Astrocyte (in vitro differentiated cells and primary cell): ENCODE measurements at regions not wholly inside any gene's neighbourhood (a gene's known extent, or its start where the extent isn't known, plus 50 kb on each side); places are given as distances from the start of the nearest gene placed in this dataset.

ENCODE experiments used
- CTCF ChIP-seq: IDR thresholded peaks from 2 replicates; pipeline ENCODE4 v1.5.1; 2011; ENCODE audit warnings: low read depth, mild to moderate bottlenecking, inconsistent platforms, low read length, moderate library complexity; ENCODE audit not compliant: insufficient read depth
- EZH2 ChIP-seq: IDR thresholded peaks from 2 replicates; pipeline ENCODE4 v1.6.1; 2012; ENCODE audit warnings: mild to moderate bottlenecking, low read length, inconsistent platforms; ENCODE audit not compliant: insufficient read depth

- TF ChIP-seq CTCF = no peak
- TF ChIP-seq EZH2 = no peak
These were observed 335.1 kb downstream of the CYRIA start for GRCh38 chr2:16330571-16330970.
